Heart left ventricle (tissue), 13 donors: ENCODE measurements at regions not wholly inside any gene's neighbourhood (a gene's known extent, or its start where the extent isn't known, plus 50 kb on each side); places are given as distances from the start of the nearest gene placed in this dataset.

ENCODE experiments used
- CTCF ChIP-seq, 12 donors: fragments of 200-600 bp; sonication (generic) in 4 of 12; IDR thresholded peaks; one replicate each; pipeline versions ENCODE4 v1.5.0 to v1.8.0; 2018 to 2022; ENCODE audit warnings: antibody characterized with exemption in 12 of 12, mild to moderate bottlenecking in 5 of 12
- POLR2A ChIP-seq, 2 donors: fragments of 450-650 bp; IDR thresholded peaks; one replicate each; pipeline ENCODE4 v1.6.1; 2017; ENCODE audit warnings: antibody characterized with exemption in 2 of 2, mild to moderate bottlenecking in 2 of 2, moderate library complexity in 2 of 2
- donor health status: ischemic (EF 13 %, LVEDD 7.1; RV severe dilation, severe dysfunction).
- donor health status: DM: no; HTN: yes; CAD: no.
- donor health status: DM: no; HTN: no; CAD: no.
- donor health status: ischemic (EF 25% LVEDD 6.9; RV normal size, moderate dysfunction).
- donor health status: ischemic (EF 25% LVEDD 5.7; RV mildly dilated, moderate dysfunction).
- donor health status: ischemic (EF 35%, LVEDD 5.7; RV mildly dilated, moderate dysfunction).
- donor health status: nonischemic (EF 11% LVEDD 7.7; RV severe dilation, severe dysfunction).
- donor health status: DM: yes; HTN: yes; CAD: no.
- donor health status: PGD.
- donor health status: ischemic (EF 29% LVEDD 5.4; RV normal size, mild dysfunction).
- donor health status: nonischemic (EF 23%, LVEDD 6.1; RV moderate dilation, normal function).

- TF ChIP-seq POLR2A (IDR thresholded peaks at IDR 0.05) (no peak), CTCF (IDR thresholded peaks at IDR 0.05) (no peak)
These were observed 962.9 kb upstream of the SLC35B3 start for GRCh38 chr6:9398071-9398766.
